K562 (cell line): ENCODE measurements at regions not wholly inside any gene's neighbourhood (a gene's known extent, or its start where the extent isn't known, plus 50 kb on each side); places are given as distances from the start of the nearest gene placed in this dataset.

ENCODE experiments used
- ATAC-seq: fragments of 200-7000 bp; cut with Tn5 transposase; 3 replicates; pipeline ENCODE4 v1.9.1; 2020; ENCODE audit warnings: moderate library complexity
- BruUV-seq: library from RNA; stranded (reverse); fragments of 400-500 nt; replicated peaks from 2 replicates; lab custom pipeline; 2021; lab: Mats Ljungman, UMichigan
- CTCF ChIA-PET: fragments of 300-600 bp; formaldehyde crosslinking; extraction: SDS; loops from one replicate; lab custom pipeline; 2021; ENCODE audit warnings: low intra/inter-chr PET ratio; lab: Yijun Ruan, JAX
- POLR2A ChIA-PET: fragments of 300-600, 350-650 bp; sonication (Branson Sonifier 250); formaldehyde crosslinking; extraction: SDS; loops from one replicate; lab custom pipeline; 2021; ENCODE audit warnings: antibody characterized with exemption, inconsistent platforms; lab: Yijun Ruan, JAX
- DNase-seq, 4 experiments: peaks; one replicate each; pipeline versions ENCODE4 v3.0.0 to v3.0.0-alpha.2; 2011 to 2018; ENCODE audit warnings: low spot score in 3 of 4, mixed read lengths in 3 of 4; ENCODE audit errors: extremely low read depth in 1 of 4
- FAIRE-seq: peaks from 2 replicates; lab custom pipeline; 2011; peaks lifted over from hg19 to GRCh38; lab: Jason Lieb, UNC
- H2AFZ ChIP-seq: 2 replicates; pipeline ENCODE4 v1.6.0; 2011; ENCODE audit warnings: low read depth, low read length, control low read depth, inconsistent platforms
- H3K27ac ChIP-seq: fragments of 200-600 bp; 3 replicates; pipeline ENCODE4 v1.8.0; 2011; ENCODE audit warnings: low read depth, mild to moderate bottlenecking, control low read depth, inconsistent platforms, low read length, moderate library complexity, mixed read lengths; ENCODE audit errors: extremely low read depth
- H3K27me3 ChIP-seq, 2 experiments: fragments of 300-600 bp in 1 of 2; 2 replicates in 1 of 2; 3 replicates in 1 of 2; pipeline versions ENCODE4 v1.6.0 to v1.8.0; 2011; ENCODE audit warnings: inconsistent platforms in 2 of 2, low read length in 2 of 2, mild to moderate bottlenecking in 1 of 2, mixed read lengths in 1 of 2, moderate library complexity in 1 of 2; ENCODE audit not compliant: control insufficient read depth in 2 of 2, insufficient read depth in 2 of 2
- H3K36me3 ChIP-seq: fragments of 300-600 bp; 3 replicates; pipeline ENCODE4 v1.8.0; 2011; ENCODE audit warnings: mild to moderate bottlenecking, low read length, inconsistent platforms; ENCODE audit not compliant: control insufficient read depth, insufficient read depth
- H3K4me1 ChIP-seq, 2 experiments: fragments of 200-600 bp in 1 of 2; replicated peaks in 1 of 2; 2 replicates in 1 of 2; 3 replicates in 1 of 2; pipeline versions ENCODE4 v1.5.1 to v1.8.0; 2011; ENCODE audit warnings: inconsistent platforms in 2 of 2, low read length in 2 of 2, mild to moderate bottlenecking in 1 of 2, mixed read lengths in 1 of 2, moderate library complexity in 1 of 2; ENCODE audit not compliant: control insufficient read depth in 2 of 2, insufficient read depth in 2 of 2
- H3K4me2 ChIP-seq: 2 replicates; pipeline ENCODE4 v1.6.1; 2011; ENCODE audit warnings: low read length, control low read depth, inconsistent platforms, mixed read lengths; ENCODE audit not compliant: insufficient read depth
- H3K4me3 ChIP-seq: fragments of 200-600 bp; sonication (generic), shearing (Covaris generic); 2 replicates; pipeline ENCODE4 v1.5.1; 2016; ENCODE audit warnings: control low read depth, inconsistent platforms
- H3K79me2 ChIP-seq: fragments of 200-600 bp; 3 replicates; pipeline ENCODE4 v1.8.0; 2011; ENCODE audit warnings: low read length, inconsistent platforms; ENCODE audit not compliant: control insufficient read depth, insufficient read depth
- H3K9ac ChIP-seq, 2 experiments: 2 replicates each; pipeline versions ENCODE4 v1.6.0 to v1.6.1; 2011; ENCODE audit warnings: low read depth in 2 of 2, low read length in 2 of 2, control low read depth in 1 of 2, inconsistent platforms in 1 of 2, mild to moderate bottlenecking in 1 of 2, mixed read lengths in 1 of 2; ENCODE audit not compliant: insufficient read depth in 1 of 2
- H3K9me1 ChIP-seq: one replicate; pipeline ENCODE4 v1.6.0; 2011; ENCODE audit warnings: inconsistent platforms, mild to moderate bottlenecking, low read length, moderate library complexity; ENCODE audit not compliant: control insufficient read depth, insufficient read depth
- H3K9me3 ChIP-seq: replicated peaks from 2 replicates; pipeline ENCODE4 v1.5.1; 2011; ENCODE audit warnings: low read depth, low read length, inconsistent platforms; ENCODE audit not compliant: control insufficient read depth, insufficient read depth
- H4K20me1 ChIP-seq: replicated peaks from 2 replicates; pipeline ENCODE4 v1.6.1; 2011; ENCODE audit warnings: low read length, inconsistent platforms, mixed read lengths; ENCODE audit not compliant: control insufficient read depth, insufficient read depth
- ARNT ChIP-seq, 2 experiments: fragments of 450-650 bp; IDR thresholded peaks; 2 replicates each; pipeline ENCODE4 v1.6.1; 2016; ENCODE audit warnings: mild to moderate bottlenecking in 1 of 2
- BCL6 ChIP-seq: fragments of 250-450 bp; sonication (Bioruptor Pico); IDR thresholded peaks from 2 replicates; pipeline ENCODE4 v1.4.0; 2020
- EP300 ChIP-seq: IDR thresholded peaks from 2 replicates; pipeline ENCODE4 v1.6.1; 2012; ENCODE audit warnings: low read length, improper control_type of control experiment
- HEY1 ChIP-seq: fragments of 250-450 bp; sonication (Bioruptor Pico); IDR thresholded peaks from 2 replicates; pipeline ENCODE4 v1.5.0; 2020; ENCODE audit warnings: mild to moderate bottlenecking, moderate library complexity, borderline replicate concordance
- MXI1 ChIP-seq: IDR thresholded peaks from 2 replicates; pipeline ENCODE4 v1.6.1; 2011; ENCODE audit warnings: low read depth, mild to moderate bottlenecking, improper control_type of control experiment, low read length
- POLR2AphosphoS5 ChIP-seq: IDR thresholded peaks from 2 replicates; pipeline ENCODE4 v1.6.1; 2011; ENCODE audit warnings: mild to moderate bottlenecking, low read depth, low read length, moderate library complexity; ENCODE audit not compliant: control insufficient read depth, insufficient read depth
- POLR2H ChIP-seq: IDR thresholded peaks from 2 replicates; pipeline ENCODE4 v1.6.1; 2016; ENCODE audit warnings: missing genetic modification characterization, low read depth, mild to moderate bottlenecking, control low read depth, missing compliant biosample characterization, moderate library complexity
- YBX1 ChIP-seq: fragments of 450-650 bp; IDR thresholded peaks from 2 replicates; pipeline ENCODE4 v1.7.1; 2016; ENCODE audit warnings: mild to moderate bottlenecking
- ZEB2 ChIP-seq: fragments of 450-650 bp; IDR thresholded peaks from 2 replicates; pipeline ENCODE4 v1.6.1; 2016
- ZNF586 ChIP-seq: fragments of 450-650 bp; formaldehyde crosslinking; conservative IDR thresholded peaks from 2 replicates; pipeline ENCODE4 v1.4.0; 2020; ENCODE audit warnings: mild to moderate bottlenecking, moderate library complexity
- ZNF780A ChIP-seq: fragments of 250-450 bp; sonication (Bioruptor Pico); IDR thresholded peaks from 2 replicates; pipeline ENCODE4 v1.5.0; 2021; ENCODE audit warnings: mild to moderate bottlenecking
- WGBS: fragments of 100-300 bp; shearing (Covaris generic); methylation state at CpG from one replicate; pipeline ENCODE4 v1.1.6; 2016; ENCODE audit warnings: low coverage, mixed read lengths; ENCODE audit not compliant: insufficient coverage; ENCODE audit errors: missing lambda C conversion rate; 5-methylcytosine and 5-hydroxymethylcytosine counted together
- in situ Hi-C: fragments of 300-500 bp; cut with MboI; formaldehyde crosslinking; loops from 4 replicates; pipeline ENCODE4 v1.15.0; 2018; ENCODE audit warnings: inconsistent platforms, mixed read lengths
- intact Hi-C: fragments of 100-400 bp; cut with micrococcal nuclease; formaldehyde crosslinking; loops from 2 replicates; pipeline ENCODE4 v1.14.2; 2022
- TF ChIP-seq, protein P1 (sequence below): fragments of 250-450 bp; sonication (Bioruptor Pico); IDR thresholded peaks from 2 replicates; pipeline ENCODE4 v1.8.0; 2022; ENCODE audit warnings: moderate library complexity, mild to moderate bottlenecking, inconsistent platforms
- TF ChIP-seq, protein P2 (sequence below): fragments of 450-650 bp; IDR thresholded peaks from 2 replicates; pipeline ENCODE4 v1.6.1; 2016; ENCODE audit warnings: mild to moderate bottlenecking
- TF ChIP-seq, protein P3 (sequence below), 2 experiments: fragments of 450-650 bp; IDR thresholded peaks; 2 replicates each; pipeline ENCODE4 v1.6.1; 2018; ENCODE audit warnings: mild to moderate bottlenecking in 2 of 2, low read depth in 1 of 2; ENCODE audit not compliant: partially characterized antibody in 2 of 2
- TF ChIP-seq, protein P4 (sequence below): IDR thresholded peaks from 3 replicates; pipeline ENCODE4 v1.6.1; 2011; ENCODE audit warnings: borderline replicate concordance, mild to moderate bottlenecking, moderate library complexity; ENCODE audit not compliant: insufficient read length; ENCODE audit errors: extremely low read depth

DNA sequence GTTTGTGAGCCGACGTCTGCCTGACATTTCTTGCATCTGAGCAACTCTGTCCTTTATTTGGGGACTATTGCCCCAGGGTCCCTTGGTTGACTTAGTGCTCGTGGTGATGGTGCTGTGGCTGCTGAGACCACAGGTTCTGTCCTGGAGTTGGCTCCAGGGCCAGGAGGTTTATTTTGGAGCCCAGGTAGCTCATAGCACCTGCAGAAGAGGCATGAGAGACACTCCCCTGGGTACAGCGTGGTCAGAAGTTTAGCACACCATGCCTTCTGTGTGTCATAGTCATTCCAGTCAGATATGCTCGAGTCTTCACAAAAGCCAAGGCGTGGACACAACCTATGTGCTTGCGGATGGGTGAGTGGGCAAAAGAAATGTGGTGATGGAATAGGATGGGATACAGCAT, 496.9 kb downstream of the TCERG1L start:
- intact Hi-C loops, result no loop called here
- no peak for TF ChIP-seq ZNF780A (CRISPR knock-in tag)
- no peak for TF ChIP-seq MXI1
- no peak for TF ChIP-seq ZEB2
- no peak for TF ChIP-seq ZNF586 (CRISPR knock-in tag)
- TF ChIP-seq HEY1, result no peak
- TF ChIP-seq ARNT (IDR thresholded peaks at IDR 0.05), result no peak
- TF ChIP-seq, protein P1, sequence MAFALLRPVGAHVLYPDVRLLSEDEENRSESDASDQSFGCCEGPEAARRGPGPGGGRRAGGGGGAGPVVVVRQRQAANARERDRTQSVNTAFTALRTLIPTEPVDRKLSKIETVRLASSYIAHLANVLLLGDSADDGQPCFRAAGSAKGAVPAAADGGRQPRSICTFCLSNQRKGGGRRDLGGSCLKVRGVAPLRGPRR (CRISPR knock-in tag), result no peak
- TF ChIP-seq, protein P2, sequence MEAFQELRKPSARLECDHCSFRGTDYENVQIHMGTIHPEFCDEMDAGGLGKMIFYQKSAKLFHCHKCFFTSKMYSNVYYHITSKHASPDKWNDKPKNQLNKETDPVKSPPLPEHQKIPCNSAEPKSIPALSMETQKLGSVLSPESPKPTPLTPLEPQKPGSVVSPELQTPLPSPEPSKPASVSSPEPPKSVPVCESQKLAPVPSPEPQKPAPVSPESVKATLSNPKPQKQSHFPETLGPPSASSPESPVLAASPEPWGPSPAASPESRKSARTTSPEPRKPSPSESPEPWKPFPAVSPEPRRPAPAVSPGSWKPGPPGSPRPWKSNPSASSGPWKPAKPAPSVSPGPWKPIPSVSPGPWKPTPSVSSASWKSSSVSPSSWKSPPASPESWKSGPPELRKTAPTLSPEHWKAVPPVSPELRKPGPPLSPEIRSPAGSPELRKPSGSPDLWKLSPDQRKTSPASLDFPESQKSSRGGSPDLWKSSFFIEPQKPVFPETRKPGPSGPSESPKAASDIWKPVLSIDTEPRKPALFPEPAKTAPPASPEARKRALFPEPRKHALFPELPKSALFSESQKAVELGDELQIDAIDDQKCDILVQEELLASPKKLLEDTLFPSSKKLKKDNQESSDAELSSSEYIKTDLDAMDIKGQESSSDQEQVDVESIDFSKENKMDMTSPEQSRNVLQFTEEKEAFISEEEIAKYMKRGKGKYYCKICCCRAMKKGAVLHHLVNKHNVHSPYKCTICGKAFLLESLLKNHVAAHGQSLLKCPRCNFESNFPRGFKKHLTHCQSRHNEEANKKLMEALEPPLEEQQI, result no peak
- TF ChIP-seq, protein P3, sequence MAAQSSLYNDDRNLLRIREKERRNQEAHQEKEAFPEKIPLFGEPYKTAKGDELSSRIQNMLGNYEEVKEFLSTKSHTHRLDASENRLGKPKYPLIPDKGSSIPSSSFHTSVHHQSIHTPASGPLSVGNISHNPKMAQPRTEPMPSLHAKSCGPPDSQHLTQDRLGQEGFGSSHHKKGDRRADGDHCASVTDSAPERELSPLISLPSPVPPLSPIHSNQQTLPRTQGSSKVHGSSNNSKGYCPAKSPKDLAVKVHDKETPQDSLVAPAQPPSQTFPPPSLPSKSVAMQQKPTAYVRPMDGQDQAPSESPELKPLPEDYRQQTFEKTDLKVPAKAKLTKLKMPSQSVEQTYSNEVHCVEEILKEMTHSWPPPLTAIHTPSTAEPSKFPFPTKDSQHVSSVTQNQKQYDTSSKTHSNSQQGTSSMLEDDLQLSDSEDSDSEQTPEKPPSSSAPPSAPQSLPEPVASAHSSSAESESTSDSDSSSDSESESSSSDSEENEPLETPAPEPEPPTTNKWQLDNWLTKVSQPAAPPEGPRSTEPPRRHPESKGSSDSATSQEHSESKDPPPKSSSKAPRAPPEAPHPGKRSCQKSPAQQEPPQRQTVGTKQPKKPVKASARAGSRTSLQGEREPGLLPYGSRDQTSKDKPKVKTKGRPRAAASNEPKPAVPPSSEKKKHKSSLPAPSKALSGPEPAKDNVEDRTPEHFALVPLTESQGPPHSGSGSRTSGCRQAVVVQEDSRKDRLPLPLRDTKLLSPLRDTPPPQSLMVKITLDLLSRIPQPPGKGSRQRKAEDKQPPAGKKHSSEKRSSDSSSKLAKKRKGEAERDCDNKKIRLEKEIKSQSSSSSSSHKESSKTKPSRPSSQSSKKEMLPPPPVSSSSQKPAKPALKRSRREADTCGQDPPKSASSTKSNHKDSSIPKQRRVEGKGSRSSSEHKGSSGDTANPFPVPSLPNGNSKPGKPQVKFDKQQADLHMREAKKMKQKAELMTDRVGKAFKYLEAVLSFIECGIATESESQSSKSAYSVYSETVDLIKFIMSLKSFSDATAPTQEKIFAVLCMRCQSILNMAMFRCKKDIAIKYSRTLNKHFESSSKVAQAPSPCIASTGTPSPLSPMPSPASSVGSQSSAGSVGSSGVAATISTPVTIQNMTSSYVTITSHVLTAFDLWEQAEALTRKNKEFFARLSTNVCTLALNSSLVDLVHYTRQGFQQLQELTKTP (IDR thresholded peaks at IDR 0.05; ENCODE audit: low read depth in 1 of 2, partially characterized antibody in 2 of 2), result no peak
- TF ChIP-seq, protein P4, sequence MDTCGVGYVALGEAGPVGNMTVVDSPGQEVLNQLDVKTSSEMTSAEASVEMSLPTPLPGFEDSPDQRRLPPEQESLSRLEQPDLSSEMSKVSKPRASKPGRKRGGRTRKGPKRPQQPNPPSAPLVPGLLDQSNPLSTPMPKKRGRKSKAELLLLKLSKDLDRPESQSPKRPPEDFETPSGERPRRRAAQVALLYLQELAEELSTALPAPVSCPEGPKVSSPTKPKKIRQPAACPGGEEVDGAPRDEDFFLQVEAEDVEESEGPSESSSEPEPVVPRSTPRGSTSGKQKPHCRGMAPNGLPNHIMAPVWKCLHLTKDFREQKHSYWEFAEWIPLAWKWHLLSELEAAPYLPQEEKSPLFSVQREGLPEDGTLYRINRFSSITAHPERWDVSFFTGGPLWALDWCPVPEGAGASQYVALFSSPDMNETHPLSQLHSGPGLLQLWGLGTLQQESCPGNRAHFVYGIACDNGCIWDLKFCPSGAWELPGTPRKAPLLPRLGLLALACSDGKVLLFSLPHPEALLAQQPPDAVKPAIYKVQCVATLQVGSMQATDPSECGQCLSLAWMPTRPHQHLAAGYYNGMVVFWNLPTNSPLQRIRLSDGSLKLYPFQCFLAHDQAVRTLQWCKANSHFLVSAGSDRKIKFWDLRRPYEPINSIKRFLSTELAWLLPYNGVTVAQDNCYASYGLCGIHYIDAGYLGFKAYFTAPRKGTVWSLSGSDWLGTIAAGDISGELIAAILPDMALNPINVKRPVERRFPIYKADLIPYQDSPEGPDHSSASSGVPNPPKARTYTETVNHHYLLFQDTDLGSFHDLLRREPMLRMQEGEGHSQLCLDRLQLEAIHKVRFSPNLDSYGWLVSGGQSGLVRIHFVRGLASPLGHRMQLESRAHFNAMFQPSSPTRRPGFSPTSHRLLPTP, result no peak
- no peak for TF ChIP-seq POLR2H (tag)
- no peak for TF ChIP-seq POLR2AphosphoS5
- no peak for TF ChIP-seq YBX1
- TF ChIP-seq EP300, result no peak
- no peak for TF ChIP-seq BCL6 (CRISPR knock-in tag)

More for the DNA sequence above, 496.9 kb downstream of the TCERG1L start:
- Histone ChIP-seq H3K4me3 (no peak overlapping the region), H3K4me1 (no peaks in the 10 kb centered on the region), H4K20me1 (no peaks in the 10 kb centered on the region), H3K79me2 (no peaks in the 10 kb centered on the region), H2AFZ (no peak overlapping the region), H3K9me1 (no peaks in the 10 kb centered on the region), H3K9ac (no peak overlapping the region), H3K27ac (no peak overlapping the region), H3K27me3 (0 out of 5 replicates have a peak, but pooled peaks cover 0 to 8% of the 10 kb centered on the region in 2 experiments), H3K36me3 (no peaks in the 10 kb centered on the region), H3K4me2 (no peak overlapping the region), H3K9me3 (no peaks in the 10 kb centered on the region)
- in situ Hi-C loops, result no loop called here
- POLR2A ChIA-PET, result no interaction called here
- DNase-seq, result no peak
- no peak for FAIRE-seq
- CTCF ChIA-PET, result no interaction called here
- no TSS peak for BruUV-seq
- ATAC-seq, result no peak
- WGBS, result 0% methylated on average over 6 of the region's 7 CpGs
